HUES48 (cell line): ENCODE measurements at regions not wholly inside any gene's neighbourhood (a gene's known extent, or its start where the extent isn't known, plus 50 kb on each side); places are given as distances from the start of the nearest gene placed in this dataset.

Source experiments
- H3K27ac ChIP-seq: one replicate; pipeline ENCODE4 v1.7.0; 2013; ENCODE audit warnings: low read depth, low read length, inconsistent platforms
- H3K27me3 ChIP-seq: 2 replicates; pipeline ENCODE4 v1.6.1; 2013; ENCODE audit warnings: mild to moderate bottlenecking, low read length; ENCODE audit not compliant: control insufficient read depth, insufficient read depth
- H3K36me3 ChIP-seq: 2 replicates; pipeline ENCODE4 v1.6.1; 2013; ENCODE audit warnings: low read length; ENCODE audit not compliant: control insufficient read depth, insufficient read depth
- H3K4me1 ChIP-seq: 2 replicates; pipeline ENCODE4 v1.6.1; 2013; ENCODE audit warnings: mild to moderate bottlenecking, low read length; ENCODE audit not compliant: control insufficient read depth, insufficient read depth
- H3K4me3 ChIP-seq: 2 replicates; pipeline ENCODE4 v1.5.1; 2013; ENCODE audit warnings: mild to moderate bottlenecking, low read depth, low read length
- H3K9ac ChIP-seq: 2 replicates; pipeline ENCODE4 v1.6.1; 2013; ENCODE audit warnings: mild to moderate bottlenecking, low read depth, low read length, moderate library complexity
- H3K9me3 ChIP-seq: 2 replicates; pipeline ENCODE4 v1.6.1; 2013; ENCODE audit warnings: low read length; ENCODE audit not compliant: control insufficient read depth, insufficient read depth

- Histone ChIP-seq H3K9me3 (no peaks in the 10 kb centered on the region), H3K27ac (no peak overlapping the region), H3K36me3 (no peaks in the 10 kb centered on the region), H3K4me3 (no peak overlapping the region), H3K4me1 (no peaks in the 10 kb centered on the region), H3K27me3 (no peaks in the 10 kb centered on the region), H3K9ac (no peak overlapping the region)
These were observed 272.9 kb downstream of the IRS1 start for GRCh38 chr2:226526716-226527115.

- no peak overlapping the region for H3K9ac ChIP-seq
- H3K36me3 ChIP-seq, result no peaks in the 10 kb centered on the region
- H3K4me3 ChIP-seq, result no peak overlapping the region
- no peak overlapping the region for H3K27ac ChIP-seq
- no peaks in the 10 kb centered on the region for H3K27me3 ChIP-seq
- H3K4me1 ChIP-seq, result no peaks in the 10 kb centered on the region
- H3K9me3 ChIP-seq, result 0 out of 2 replicates have a peak, but pooled peaks cover 7% of the 10 kb centered on the region
These were observed 275.2 kb downstream of the IRS1 start for GRCh38 chr2:226524381-226524843.

- Histone ChIP-seq H3K9ac (no peak overlapping the region), H3K36me3 (no peaks in the 10 kb centered on the region), H3K4me3 (no peak overlapping the region), H3K4me1 (no peaks in the 10 kb centered on the region), H3K27me3 (no peaks in the 10 kb centered on the region), H3K27ac (no peak overlapping the region), H3K9me3 (peaks cover 15% of the 10 kb centered on the region; the same call in 1 of the 2 replicates)
These were observed 278.9 kb downstream of the IRS1 start for GRCh38 chr2:226520723-226521122.

GRCh38 chr2:226515344-226516055, 284.1 kb downstream of the IRS1 start:
- Histone ChIP-seq H3K9me3 (peaks cover 15% of the 10 kb centered on the region; the same call in 1 of the 2 replicates), H3K27ac (no peak overlapping the region), H3K27me3 (no peaks in the 10 kb centered on the region), H3K9ac (no peak overlapping the region), H3K36me3 (no peaks in the 10 kb centered on the region), H3K4me3 (no peak overlapping the region), H3K4me1 (no peaks in the 10 kb centered on the region)

GRCh38 chr2:226514895-226515294, 284.7 kb downstream of the IRS1 start:
- H3K4me1 ChIP-seq, result no peaks in the 10 kb centered on the region
- H3K27ac ChIP-seq, result no peak overlapping the region
- H3K9me3 ChIP-seq, result peaks cover 12% of the 10 kb centered on the region; the same call in 1 of the 2 replicates
- H3K4me3 ChIP-seq, result no peak overlapping the region
- H3K27me3 ChIP-seq, result no peaks in the 10 kb centered on the region
- no peak overlapping the region for H3K9ac ChIP-seq
- no peaks in the 10 kb centered on the region for H3K36me3 ChIP-seq

- H3K9ac ChIP-seq, result no peak overlapping the region
- no peaks in the 10 kb centered on the region for H3K4me1 ChIP-seq
- H3K9me3 ChIP-seq, result no peaks in the 10 kb centered on the region
- no peaks in the 10 kb centered on the region for H3K27me3 ChIP-seq
- H3K27ac ChIP-seq, result no peak overlapping the region
- H3K4me3 ChIP-seq, result no peak overlapping the region
- no peaks in the 10 kb centered on the region for H3K36me3 ChIP-seq
These were observed 288.3 kb downstream of the IRS1 start for GRCh38 chr2:226511311-226511710.

- no peaks in the 10 kb centered on the region for H3K9me3 ChIP-seq
- no peak overlapping the region for H3K9ac ChIP-seq
- H3K27ac ChIP-seq, result no peak overlapping the region
- H3K36me3 ChIP-seq, result no peaks in the 10 kb centered on the region
- no peak overlapping the region for H3K4me3 ChIP-seq
- H3K27me3 ChIP-seq, result no peaks in the 10 kb centered on the region
- H3K4me1 ChIP-seq, result no peaks in the 10 kb centered on the region
These were observed 290.9 kb downstream of the IRS1 start for GRCh38 chr2:226508683-226509082.

GRCh38 chr2:226508005-226508404, 291.6 kb downstream of the IRS1 start:
- no peaks in the 10 kb centered on the region for H3K27me3 ChIP-seq
- no peaks in the 10 kb centered on the region for H3K36me3 ChIP-seq
- no peak overlapping the region for H3K9ac ChIP-seq
- H3K4me3 ChIP-seq, result no peak overlapping the region
- no peaks in the 10 kb centered on the region for H3K4me1 ChIP-seq
- no peak overlapping the region for H3K27ac ChIP-seq
- H3K9me3 ChIP-seq, result no peaks in the 10 kb centered on the region

- Histone ChIP-seq H3K9me3 (no peaks in the 10 kb centered on the region), H3K4me1 (peaks cover 3% of the 10 kb centered on the region; the same call in 1 of the 2 replicates), H3K9ac (no peak overlapping the region), H3K36me3 (no peaks in the 10 kb centered on the region), H3K4me3 (no peak overlapping the region), H3K27me3 (no peaks in the 10 kb centered on the region), H3K27ac (no peak overlapping the region)
These were observed 302.3 kb downstream of the IRS1 start for GRCh38 chr2:226497146-226497909.

- Histone ChIP-seq H3K27ac (no peak overlapping the region), H3K27me3 (no peaks in the 10 kb centered on the region)
These were observed 303.4 kb downstream of the IRS1 start for GRCh38 chr2:226496273-226496550.

More at GRCh38 chr2:226496273-226496550, 303.4 kb downstream of the IRS1 start:
- Histone ChIP-seq H3K9me3 (no peaks in the 10 kb centered on the region), H3K9ac (no peak overlapping the region), H3K36me3 (no peaks in the 10 kb centered on the region), H3K4me1 (peaks cover 3% of the 10 kb centered on the region; the same call in 1 of the 2 replicates), H3K4me3 (no peak overlapping the region)
